ENCODE measurements at regions not wholly inside any gene's neighbourhood (a gene's known extent, or its start where the extent isn't known, plus 50 kb on each side); places are given as distances from the start of the nearest gene placed in this dataset.

- H3K4me2 ChIP-seq (ENCODE audit: low read length): no peak overlapping the region
- no peaks in the 10 kb centered on the region for H3F3A ChIP-seq (ENCODE audit: insufficient read depth, low read length, poor library complexity, severe bottlenecking)
- H3K36me3 ChIP-seq (ENCODE audit: insufficient read depth, low read length): no peaks in the 10 kb centered on the region
- H3K27ac ChIP-seq (ENCODE audit: low read length): no peak overlapping the region
- no peaks in the 10 kb centered on the region for H3K9me3 ChIP-seq (ENCODE audit: low read length)
- no peaks in the 10 kb centered on the region for H3K9me2 ChIP-seq (ENCODE audit: insufficient read depth, low read length)
- TF ChIP-seq CTCF (IDR thresholded peaks at IDR 0.05; ENCODE audit: poor library complexity, severe bottlenecking) (no peak), POLR2AphosphoS5 (IDR thresholded peaks at IDR 0.05) (no peak), MXI1 (conservative IDR thresholded peaks at IDR 0.05; ENCODE audit: poor library complexity, severe bottlenecking) (no peak), TAF1 (IDR thresholded peaks at IDR 0.05; ENCODE audit: low read depth) (no peak), REST (IDR thresholded peaks at IDR 0.05; ENCODE audit: borderline replicate concordance) (no peak), RAD21 (conservative IDR thresholded peaks at IDR 0.05) (no peak), SMC3 (conservative IDR thresholded peaks at IDR 0.05; ENCODE audit: poor library complexity) (no peak), EZH2 (IDR thresholded peaks at IDR 0.05; ENCODE audit: borderline replicate concordance, insufficient read depth, low read length, poor library complexity, severe bottlenecking) (no peak), EP300 (conservative IDR thresholded peaks at IDR 0.05; ENCODE audit: poor library complexity, severe bottlenecking) (no peak)
- H3K4me3 ChIP-seq (ENCODE audit: low read length): no peak overlapping the region
- no peak overlapping the region for H3K9ac ChIP-seq (ENCODE audit: low read length)
- H4K20me1 ChIP-seq (ENCODE audit: insufficient read depth): no peaks in the 10 kb centered on the region
- H3K79me2 ChIP-seq (replicated peaks; ENCODE audit: insufficient read depth, low read length): no peaks in the 10 kb centered on the region
- no peaks in the 10 kb centered on the region for H3K27me3 ChIP-seq (ENCODE audit: insufficient read depth, low read depth, low read length)
- no peak overlapping the region for H2AFZ ChIP-seq (ENCODE audit: low read depth, low read length)
Measured at GRCh38 chr13:102487330-102487729, 85.5 kb upstream of the FGF14 start.

- Histone ChIP-seq H3K4me2 (ENCODE audit: low read length) (no peak overlapping the region), H3K79me2 (replicated peaks; ENCODE audit: insufficient read depth, low read length) (no peaks in the 10 kb centered on the region), H3K27ac (ENCODE audit: low read length) (no peak overlapping the region), H3K9ac (ENCODE audit: low read length) (no peak overlapping the region), H4K20me1 (ENCODE audit: insufficient read depth) (no peaks in the 10 kb centered on the region), H3K27me3 (ENCODE audit: insufficient read depth, low read depth, low read length) (no peaks in the 10 kb centered on the region), H3K9me2 (ENCODE audit: insufficient read depth, low read length) (no peaks in the 10 kb centered on the region), H2AFZ (ENCODE audit: low read depth, low read length) (no peak overlapping the region), H3F3A (ENCODE audit: insufficient read depth, low read length, poor library complexity, severe bottlenecking) (no peaks in the 10 kb centered on the region), H3K36me3 (ENCODE audit: insufficient read depth, low read length) (no peaks in the 10 kb centered on the region), H3K4me3 (ENCODE audit: low read length) (no peak overlapping the region), H3K9me3 (ENCODE audit: low read length) (no peaks in the 10 kb centered on the region)
- TF ChIP-seq SMC3 (conservative IDR thresholded peaks at IDR 0.05; ENCODE audit: poor library complexity) (peak; percentile 63), CTCF (IDR thresholded peaks at IDR 0.05; ENCODE audit: poor library complexity, severe bottlenecking) (peak; percentile 45), RAD21 (conservative IDR thresholded peaks at IDR 0.05) (peak; percentile 56), EZH2 (IDR thresholded peaks at IDR 0.05; ENCODE audit: borderline replicate concordance, insufficient read depth, low read length, poor library complexity, severe bottlenecking) (no peak)
Measured at GRCh38 chr13:102484329-102484728, 82.5 kb upstream of the FGF14 start.
